K562 (cell line): ENCODE measurements at regions not wholly inside any gene's neighbourhood (a gene's known extent, or its start where the extent isn't known, plus 50 kb on each side); places are given as distances from the start of the nearest gene placed in this dataset.

Experiments used
- BHLHE40 ChIP-seq: IDR thresholded peaks from 2 replicates; pipeline ENCODE4 v1.6.1; 2011; ENCODE audit warnings: low read length, improper control_type of control experiment
- E2F6 ChIP-seq, 2 experiments: IDR thresholded peaks; 2 replicates each; pipeline ENCODE4 v1.6.1; 2011; ENCODE audit warnings: borderline replicate concordance in 1 of 2, control low read depth in 1 of 2, low read depth in 1 of 2, low read length in 1 of 2, mild to moderate bottlenecking in 1 of 2, mixed read lengths in 1 of 2, moderate library complexity in 1 of 2; ENCODE audit not compliant: insufficient read depth in 1 of 2, insufficient read length in 1 of 2, poor library complexity in 1 of 2, severe bottlenecking in 1 of 2; ENCODE audit errors: extremely low read depth in 1 of 2
- HDAC1 ChIP-seq, 2 experiments: fragments of 450-650 bp; IDR thresholded peaks; 2 replicates each; pipeline ENCODE4 v1.6.1; 2016 to 2017; ENCODE audit warnings: inconsistent platforms in 1 of 2, mild to moderate bottlenecking in 1 of 2, moderate library complexity in 1 of 2
- L3MBTL2 ChIP-seq: fragments of 450-650 bp; IDR thresholded peaks from 2 replicates; pipeline ENCODE4 v1.6.1; 2016; ENCODE audit warnings: mild to moderate bottlenecking, moderate library complexity
- NCOA4 ChIP-seq: fragments of 450-650 bp; IDR thresholded peaks from 2 replicates; pipeline ENCODE4 v1.6.1; 2018; ENCODE audit warnings: mild to moderate bottlenecking; ENCODE audit not compliant: partially characterized antibody
- NR1H2 ChIP-seq: sonication (generic); formaldehyde crosslinking; IDR thresholded peaks from 2 replicates; pipeline ENCODE4 v1.4.0; 2020; ENCODE audit warnings: mild to moderate bottlenecking, missing genetic modification reagents
- NR2C1 ChIP-seq, 2 experiments: fragments of 450-650 bp; IDR thresholded peaks; 2 replicates each; pipeline ENCODE4 v1.6.1; 2017; ENCODE audit warnings: mild to moderate bottlenecking in 2 of 2, antibody characterized with exemption in 1 of 2, inconsistent platforms in 1 of 2, missing compliant biosample characterization in 1 of 2, missing genetic modification characterization in 1 of 2
- NR2C2 ChIP-seq, 2 experiments: fragments of 200-800 bp in 1 of 2; sonication (Bioruptor generic) in 1 of 2; sonication (generic) in 1 of 2; formaldehyde crosslinking in 1 of 2; IDR thresholded peaks; 2 replicates each; pipeline versions ENCODE4 v1.6.1 to v1.8.0; 2016 to 2022; ENCODE audit warnings: mild to moderate bottlenecking in 1 of 2, missing compliant biosample characterization in 1 of 2, missing genetic modification characterization in 1 of 2, missing genetic modification reagents in 1 of 2
- TCF3 ChIP-seq: sonication (generic); formaldehyde crosslinking; IDR thresholded peaks from 2 replicates; pipeline ENCODE4 v1.4.0; 2020; ENCODE audit warnings: mild to moderate bottlenecking, missing genetic modification reagents
- TEAD4 ChIP-seq, 2 experiments: sonication (generic) in 1 of 2; formaldehyde crosslinking in 1 of 2; IDR thresholded peaks; 2 replicates each; pipeline versions ENCODE4 v1.6.1 to v1.8.0; 2012 to 2022; ENCODE audit warnings: borderline replicate concordance in 1 of 2, inconsistent platforms in 1 of 2, low read length in 1 of 2, mild to moderate bottlenecking in 1 of 2, missing genetic modification reagents in 1 of 2
- VEZF1 ChIP-seq: fragments of 200-800 bp; sonication (Bioruptor generic); IDR thresholded peaks from 2 replicates; pipeline ENCODE4 v1.6.1; 2017; ENCODE audit warnings: missing genetic modification characterization, missing compliant biosample characterization
- ZNF57 ChIP-seq: fragments of 450-650 bp; formaldehyde crosslinking; IDR thresholded peaks from 2 replicates; pipeline ENCODE4 v1.4.0; 2020; ENCODE audit warnings: mild to moderate bottlenecking, moderate library complexity
- ZNF766 ChIP-seq: fragments of 200-800 bp; sonication (Bioruptor generic); conservative IDR thresholded peaks from 2 replicates; pipeline ENCODE4 v1.6.1; 2016; ENCODE audit warnings: missing genetic modification characterization, missing compliant biosample characterization

- TF ChIP-seq ZNF57 (CRISPR knock-in tag) (no peak), BHLHE40 (peak; percentile 82), L3MBTL2 (peak; percentile 93), NR2C1 (IDR thresholded peaks at IDR 0.05) (peak; percentile 55; the same call in 1 of the 2 replicates), NR2C1 (tag; IDR thresholded peaks at IDR 0.05) (peak; percentile 55), TEAD4 (IDR thresholded peaks at IDR 0.05; ENCODE audit: low read length) (peak; percentile 49; the same call in 1 of the 2 replicates), TEAD4 (CRISPR knock-in tag; IDR thresholded peaks at IDR 0.05; ENCODE audit: borderline replicate concordance) (no peak), NR1H2 (CRISPR knock-in tag) (no peak), ZNF766 (CRISPR knock-in tag) (peak; percentile 95), VEZF1 (CRISPR knock-in tag) (no peak), NCOA4 (no peak), E2F6 (IDR thresholded peaks at IDR 0.05; ENCODE audit: borderline replicate concordance in 1 of 2, extremely low read depth in 1 of 2, insufficient read depth in 1 of 2, insufficient read length in 1 of 2, low read depth in 1 of 2, low read length in 1 of 2, poor library complexity in 1 of 2, severe bottlenecking in 1 of 2) (peak; percentile 36 to 80), NR2C2 (CRISPR knock-in tag; IDR thresholded peaks at IDR 0.05) (no peak), NR2C2 (tag; IDR thresholded peaks at IDR 0.05) (peak; percentile 53), TCF3 (CRISPR knock-in tag) (0 out of 2 replicates have a peak, but pooled peaks have one; percentile 45), HDAC1 (IDR thresholded peaks at IDR 0.05) (no peak)
Observed at GRCh38 chr22:27154717-27155116, 497.3 kb downstream of the MIAT start (continued).
